OCI-LY1 (cell line): ENCODE measurements at regions not wholly inside any gene's neighbourhood (a gene's known extent, or its start where the extent isn't known, plus 50 kb on each side); places are given as distances from the start of the nearest gene placed in this dataset.

Experiments used
- CTCF ChIP-seq: fragments of 200-600 bp; sonication (generic), shearing (Covaris generic); IDR thresholded peaks from 2 replicates; pipeline ENCODE4 v1.5.1; 2017; ENCODE audit warnings: mild to moderate bottlenecking, antibody characterized with exemption, low read length, moderate library complexity, mixed read lengths
- EZH2 ChIP-seq: fragments of 200-600 bp; sonication (generic), shearing (Covaris generic); IDR thresholded peaks from 2 replicates; pipeline ENCODE4 v1.8.0; 2017; ENCODE audit warnings: borderline replicate concordance, mixed run types, mild to moderate bottlenecking, antibody characterized with exemption, low read length, moderate library complexity, mixed read lengths

- TF ChIP-seq CTCF (no peak), EZH2 (no peak)
These were observed 107.7 kb upstream of the FOXA2 start for GRCh38 chr20:22692119-22692475.
